ENCODE measurements at regions not wholly inside any gene's neighbourhood (a gene's known extent, or its start where the extent isn't known, plus 50 kb on each side); places are given as distances from the start of the nearest gene placed in this dataset.

GRCh38 chr22:49406879-49407587, 420.6 kb downstream of the BRD1 start:
- no peaks in the 10 kb centered on the region for H3K9me1 ChIP-seq (ENCODE audit: insufficient read depth, low read length)
- no peak overlapping the region for H3K4me3 ChIP-seq (ENCODE audit: insufficient read depth, low read depth, low read length)
- no peak overlapping the region for H3K9ac ChIP-seq (ENCODE audit: low read depth, low read length)
- TF ChIP-seq RAD21 (IDR thresholded peaks at IDR 0.05; ENCODE audit: low read length) = no peak
- TF ChIP-seq, protein P1, sequence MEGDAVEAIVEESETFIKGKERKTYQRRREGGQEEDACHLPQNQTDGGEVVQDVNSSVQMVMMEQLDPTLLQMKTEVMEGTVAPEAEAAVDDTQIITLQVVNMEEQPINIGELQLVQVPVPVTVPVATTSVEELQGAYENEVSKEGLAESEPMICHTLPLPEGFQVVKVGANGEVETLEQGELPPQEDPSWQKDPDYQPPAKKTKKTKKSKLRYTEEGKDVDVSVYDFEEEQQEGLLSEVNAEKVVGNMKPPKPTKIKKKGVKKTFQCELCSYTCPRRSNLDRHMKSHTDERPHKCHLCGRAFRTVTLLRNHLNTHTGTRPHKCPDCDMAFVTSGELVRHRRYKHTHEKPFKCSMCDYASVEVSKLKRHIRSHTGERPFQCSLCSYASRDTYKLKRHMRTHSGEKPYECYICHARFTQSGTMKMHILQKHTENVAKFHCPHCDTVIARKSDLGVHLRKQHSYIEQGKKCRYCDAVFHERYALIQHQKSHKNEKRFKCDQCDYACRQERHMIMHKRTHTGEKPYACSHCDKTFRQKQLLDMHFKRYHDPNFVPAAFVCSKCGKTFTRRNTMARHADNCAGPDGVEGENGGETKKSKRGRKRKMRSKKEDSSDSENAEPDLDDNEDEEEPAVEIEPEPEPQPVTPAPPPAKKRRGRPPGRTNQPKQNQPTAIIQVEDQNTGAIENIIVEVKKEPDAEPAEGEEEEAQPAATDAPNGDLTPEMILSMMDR (conservative IDR thresholded peaks at IDR 0.05; ENCODE audit: low read depth, low read length) = no peak
- no peak for TF ChIP-seq MXI1 (IDR thresholded peaks at IDR 0.05; ENCODE audit: borderline replicate concordance, low read depth, low read length)
- no peak for TF ChIP-seq SMC3 (IDR thresholded peaks at IDR 0.05; ENCODE audit: low read depth, low read length)
- no peak for TF ChIP-seq MAZ (IDR thresholded peaks at IDR 0.05; ENCODE audit: borderline replicate concordance, low read depth, low read length)
- ATAC-seq (ENCODE audit: low read depth) = no peak
- no peak overlapping the region for H3K23ac ChIP-seq (ENCODE audit: low read depth, low read length)
- H2AK5ac ChIP-seq (ENCODE audit: low read depth, low read length) = no peak overlapping the region
- no peak overlapping the region for H2AK9ac ChIP-seq (replicated peaks; ENCODE audit: low read depth, low read length, poor library complexity)
- H4K8ac ChIP-seq (ENCODE audit: low read depth in 2 of 2, low read length in 2 of 2) = no peak overlapping the region
- no peak overlapping the region for H3K4me2 ChIP-seq (ENCODE audit: low read depth, low read length)
- DNase-seq = no peak
- in situ Hi-C loops (cut with MboI; ENCODE audit: low sequenced_read_pairs) = no loop called here
- no CpG with 5 or more reads among the region's 19 CpGs for WGBS, 2 experiments (ENCODE audit: extremely low coverage in 2 of 2, insufficient read length in 1 of 2)
- no peak overlapping the region for H2BK15ac ChIP-seq (ENCODE audit: low read depth, low read length)
- H2BK20ac ChIP-seq (ENCODE audit: low read depth, low read length) = no peak overlapping the region
- no peak overlapping the region for H4K5ac ChIP-seq (ENCODE audit: low read depth, low read length)
- no peak overlapping the region for H4K91ac ChIP-seq (ENCODE audit: insufficient read depth, low read depth, low read length)
- no peaks in the 10 kb centered on the region for H3K79me1 ChIP-seq (ENCODE audit: low read depth in 1 of 2, low read length in 2 of 2)
- no peaks in the 10 kb centered on the region for H3K27me3 ChIP-seq (ENCODE audit: control insufficient read depth, insufficient read depth, low read length)
- CTCF ChIA-PET = no interaction called here
- H3K27ac ChIP-seq (ENCODE audit: insufficient read depth, low read length) = no peak overlapping the region
- H3K4ac ChIP-seq (ENCODE audit: low read depth, low read length) = no peak overlapping the region
- no peak overlapping the region for H3K56ac ChIP-seq (ENCODE audit: extremely low read depth, insufficient read depth, low read length)
- H2BK120ac ChIP-seq (ENCODE audit: low read depth, low read length) = no peak overlapping the region
- H3K36me3 ChIP-seq (ENCODE audit: control insufficient read depth, insufficient read depth, low read length) = no peaks in the 10 kb centered on the region
- H4K20me1 ChIP-seq (ENCODE audit: insufficient read depth, low read length) = no peaks in the 10 kb centered on the region
- peaks cover 40% of the 10 kb centered on the region for H3K9me3 ChIP-seq (ENCODE audit: control insufficient read depth, insufficient read depth, low read length)
- H2BK5ac ChIP-seq (ENCODE audit: low read depth, low read length, poor library complexity, severe bottlenecking) = no peak overlapping the region
- no peak overlapping the region for H3K18ac ChIP-seq (ENCODE audit: low read depth, low read length)
- no peak overlapping the region for H2AFZ ChIP-seq (replicated peaks; ENCODE audit: low read length, poor library complexity)
- dilution Hi-C loops (cut with HindIII; ENCODE audit: low sequenced_read_pairs, unreplicated experiment) = no loop called here
- H3K4me1 ChIP-seq (ENCODE audit: control insufficient read depth, insufficient read depth, low read length) = no peaks in the 10 kb centered on the region
- POLR2A ChIA-PET (ENCODE audit: unreplicated experiment) = no interaction called here
- intact Hi-C loops (cut with micrococcal nuclease) = no loop called here
- BruUV-seq (replicated peaks) = no TSS peak
- no peak overlapping the region for H3K14ac ChIP-seq (replicated peaks; ENCODE audit: low read depth, low read length)

Data from IMR-90 (cell line).